ENCODE measurements at regions not wholly inside any gene's neighbourhood (a gene's known extent, or its start where the extent isn't known, plus 50 kb on each side); places are given as distances from the start of the nearest gene placed in this dataset.

DNA sequence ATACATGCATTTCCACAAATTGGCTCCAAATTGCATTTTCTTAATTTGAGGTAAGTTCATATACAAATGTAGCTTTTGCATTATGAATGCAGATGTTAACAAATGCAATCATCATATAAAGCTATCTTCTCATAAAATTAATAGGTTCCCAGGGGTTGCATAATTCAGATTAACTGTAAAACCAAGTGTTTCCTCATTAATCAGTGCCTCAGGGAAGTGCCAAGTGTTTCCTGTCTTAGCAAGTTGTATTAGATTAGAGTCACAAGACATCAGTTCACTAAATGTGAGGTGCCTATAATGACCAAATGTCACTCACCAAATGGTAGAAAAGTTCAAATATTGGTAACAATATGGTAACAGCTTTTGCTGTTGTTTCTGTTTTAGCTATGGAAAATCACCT lies 140.8 kb downstream of the PTGER3 start:
- Histone ChIP-seq H3K4me3 (no peak overlapping the region), H3K4me1 (no peaks in the 10 kb centered on the region), H3K9me3 (no peaks in the 10 kb centered on the region), H3K27ac (no peak overlapping the region), H3K27me3 (no peaks in the 10 kb centered on the region), H3K36me3 (no peaks in the 10 kb centered on the region)
- DNase-seq (ENCODE audit: low spot score in 2 of 2): no peak
- intact Hi-C loops (cut with DNase I; ENCODE audit: low total_unique reads): no loop called here
- TF ChIP-seq POLR2AphosphoS5 (IDR thresholded peaks at IDR 0.05) (no peak), POLR2A (IDR thresholded peaks at IDR 0.05) (no peak)
- TF ChIP-seq, protein P1, sequence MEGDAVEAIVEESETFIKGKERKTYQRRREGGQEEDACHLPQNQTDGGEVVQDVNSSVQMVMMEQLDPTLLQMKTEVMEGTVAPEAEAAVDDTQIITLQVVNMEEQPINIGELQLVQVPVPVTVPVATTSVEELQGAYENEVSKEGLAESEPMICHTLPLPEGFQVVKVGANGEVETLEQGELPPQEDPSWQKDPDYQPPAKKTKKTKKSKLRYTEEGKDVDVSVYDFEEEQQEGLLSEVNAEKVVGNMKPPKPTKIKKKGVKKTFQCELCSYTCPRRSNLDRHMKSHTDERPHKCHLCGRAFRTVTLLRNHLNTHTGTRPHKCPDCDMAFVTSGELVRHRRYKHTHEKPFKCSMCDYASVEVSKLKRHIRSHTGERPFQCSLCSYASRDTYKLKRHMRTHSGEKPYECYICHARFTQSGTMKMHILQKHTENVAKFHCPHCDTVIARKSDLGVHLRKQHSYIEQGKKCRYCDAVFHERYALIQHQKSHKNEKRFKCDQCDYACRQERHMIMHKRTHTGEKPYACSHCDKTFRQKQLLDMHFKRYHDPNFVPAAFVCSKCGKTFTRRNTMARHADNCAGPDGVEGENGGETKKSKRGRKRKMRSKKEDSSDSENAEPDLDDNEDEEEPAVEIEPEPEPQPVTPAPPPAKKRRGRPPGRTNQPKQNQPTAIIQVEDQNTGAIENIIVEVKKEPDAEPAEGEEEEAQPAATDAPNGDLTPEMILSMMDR (IDR thresholded peaks at IDR 0.05): no peak

- intact Hi-C loops (cut with DNase I; ENCODE audit: low total_unique reads): no loop called here
- no peak overlapping the region for H3K4me3 ChIP-seq
- H3K9me3 ChIP-seq: no peaks in the 10 kb centered on the region
- H3K27ac ChIP-seq: no peak overlapping the region
- no peaks in the 10 kb centered on the region for H3K4me1 ChIP-seq
- DNase-seq (ENCODE audit: low spot score in 2 of 2): no peak
- no peak for TF ChIP-seq POLR2AphosphoS5 (IDR thresholded peaks at IDR 0.05)
- TF ChIP-seq POLR2A (IDR thresholded peaks at IDR 0.05): no peak
- TF ChIP-seq, protein P1 (IDR thresholded peaks at IDR 0.05): no peak
- no peaks in the 10 kb centered on the region for H3K36me3 ChIP-seq
- no peaks in the 10 kb centered on the region for H3K27me3 ChIP-seq
Observed at GRCh38 chr1:70907563-70908310, 139.9 kb downstream of the PTGER3 start.

DNA sequence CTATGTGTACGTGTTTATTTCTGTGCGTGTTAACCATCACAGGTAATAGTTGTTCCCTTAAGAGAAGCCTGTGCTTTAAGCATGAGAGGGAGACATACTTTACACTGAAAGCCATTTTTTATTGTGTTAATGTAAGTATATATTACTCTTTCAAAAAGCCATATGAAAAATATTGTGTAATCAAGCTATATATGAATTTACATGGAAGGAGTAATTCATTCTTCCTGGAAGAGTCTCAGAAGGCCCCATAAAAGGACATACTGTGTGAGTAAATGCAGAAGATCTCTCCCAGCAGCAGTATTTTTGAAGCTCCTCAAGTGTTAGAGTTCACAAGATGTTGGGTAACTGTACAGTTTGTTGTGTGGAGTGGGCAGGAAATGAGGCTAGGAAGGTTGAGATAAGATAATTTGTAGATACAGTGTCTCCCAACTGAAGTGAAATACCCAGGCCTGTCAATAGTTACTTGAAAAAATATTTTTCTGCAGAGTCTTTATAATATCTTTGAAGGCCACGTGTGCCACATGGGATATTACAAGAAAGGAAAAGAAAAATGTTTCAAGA lies 138.3 kb downstream of the PTGER3 start:
- H3K4me1 ChIP-seq: no peaks in the 10 kb centered on the region
- intact Hi-C loops (cut with DNase I; ENCODE audit: low total_unique reads): no loop called here
- H3K4me3 ChIP-seq: no peak overlapping the region
- DNase-seq (ENCODE audit: low spot score in 2 of 2): no peak
- H3K9me3 ChIP-seq: no peaks in the 10 kb centered on the region
- TF ChIP-seq POLR2AphosphoS5 (IDR thresholded peaks at IDR 0.05): no peak
- TF ChIP-seq, protein P1 (IDR thresholded peaks at IDR 0.05): no peak
- no peak for TF ChIP-seq POLR2A (IDR thresholded peaks at IDR 0.05)
- H3K27ac ChIP-seq: no peak overlapping the region
- no peaks in the 10 kb centered on the region for H3K27me3 ChIP-seq
- no peaks in the 10 kb centered on the region for H3K36me3 ChIP-seq

- no peak overlapping the region for H3K4me3 ChIP-seq
- no peaks in the 10 kb centered on the region for H3K27me3 ChIP-seq
- no peak for DNase-seq (ENCODE audit: low spot score in 2 of 2)
- H3K27ac ChIP-seq: no peak overlapping the region
- intact Hi-C loops (cut with DNase I; ENCODE audit: low total_unique reads): no loop called here
- H3K36me3 ChIP-seq: no peaks in the 10 kb centered on the region
- no peak for TF ChIP-seq POLR2AphosphoS5 (IDR thresholded peaks at IDR 0.05)
- TF ChIP-seq, protein P1 (IDR thresholded peaks at IDR 0.05): no peak
- no peak for TF ChIP-seq POLR2A (IDR thresholded peaks at IDR 0.05)
- no peaks in the 10 kb centered on the region for H3K9me3 ChIP-seq
- H3K4me1 ChIP-seq: no peaks in the 10 kb centered on the region
Observed at GRCh38 chr1:70910013-70910412, 137.6 kb downstream of the PTGER3 start.

DNA sequence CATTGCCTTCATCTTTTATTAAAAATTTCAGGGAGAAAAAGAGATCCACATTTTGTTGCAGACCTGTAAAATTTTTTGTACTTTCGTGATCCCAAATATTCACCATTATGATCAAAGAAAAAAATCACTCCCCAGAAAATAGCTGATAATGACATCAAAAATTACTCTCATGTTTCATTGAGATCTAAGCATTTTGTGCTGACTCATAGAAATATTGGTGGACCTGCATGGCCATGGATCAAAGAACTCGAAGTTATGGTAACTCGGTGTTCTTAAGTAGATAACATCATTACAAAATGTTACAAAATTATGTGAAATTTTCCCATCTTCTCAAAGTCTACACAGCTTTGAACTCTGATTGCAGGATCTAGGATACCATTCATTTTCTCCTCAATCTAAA lies 135.8 kb downstream of the PTGER3 start:
- DNase-seq (ENCODE audit: low spot score in 2 of 2): no peak

More for the DNA sequence above, 135.8 kb downstream of the PTGER3 start:
- H3K27ac ChIP-seq: no peak overlapping the region
- no peaks in the 10 kb centered on the region for H3K4me1 ChIP-seq
- H3K9me3 ChIP-seq: no peaks in the 10 kb centered on the region
- TF ChIP-seq POLR2AphosphoS5 (IDR thresholded peaks at IDR 0.05) (no peak), POLR2A (IDR thresholded peaks at IDR 0.05) (no peak)
- TF ChIP-seq, protein P1 (IDR thresholded peaks at IDR 0.05): no peak
- intact Hi-C loops (cut with DNase I; ENCODE audit: low total_unique reads): no loop called here
- no peaks in the 10 kb centered on the region for H3K36me3 ChIP-seq
- H3K27me3 ChIP-seq: no peaks in the 10 kb centered on the region
- H3K4me3 ChIP-seq: no peak overlapping the region
